ENCODE measurements at regions not wholly inside any gene's neighbourhood (a gene's known extent, or its start where the extent isn't known, plus 50 kb on each side); places are given as distances from the start of the nearest gene placed in this dataset.

DNA sequence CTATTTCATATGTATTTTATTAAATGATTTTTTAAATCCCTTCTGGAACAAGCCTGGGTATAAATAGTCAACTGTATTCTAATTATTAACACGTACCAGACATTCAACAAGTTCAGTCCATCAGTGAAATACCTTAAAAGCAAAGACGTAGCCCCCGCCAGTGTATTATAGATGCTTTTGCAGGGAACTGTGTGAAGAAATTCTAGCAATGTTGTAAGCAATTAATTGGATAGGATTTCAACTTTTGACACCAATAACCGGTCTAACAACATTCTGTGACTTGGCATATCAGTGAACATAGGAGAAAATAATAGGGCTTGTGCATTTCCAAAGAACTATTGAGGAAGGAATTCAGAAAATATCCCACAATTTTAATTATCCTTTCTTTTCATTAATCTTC, 67.2 kb upstream of the TGFBR2 start:
- Histone ChIP-seq H3K14ac (replicated peaks; ENCODE audit: low read depth, low read length) (no peak overlapping the region), H3K27ac (ENCODE audit: insufficient read depth, low read length) (0 out of 2 replicates have a peak overlapping the region, but pooled peaks have one; percentile 4), H3K4ac (ENCODE audit: low read depth, low read length) (peak overlapping the region; percentile 28; the same call in 1 of the 2 replicates), H2AK5ac (ENCODE audit: low read depth, low read length) (no peak overlapping the region), H2AFZ (replicated peaks; ENCODE audit: low read length, poor library complexity) (no peak overlapping the region), H3K36me3 (ENCODE audit: control insufficient read depth, insufficient read depth, low read length) (no peaks in the 10 kb centered on the region), H2BK20ac (ENCODE audit: low read depth, low read length) (peak overlapping the region; percentile 27; the same call in 1 of the 2 replicates), H3K4me1 (ENCODE audit: control insufficient read depth, insufficient read depth, low read length) (peaks cover 5% of the 10 kb centered on the region; the same call in 1 of the 2 replicates), H3K4me2 (ENCODE audit: low read depth, low read length) (no peak overlapping the region), H3K79me1 (ENCODE audit: low read depth in 1 of 2, low read length in 2 of 2) (no peaks in the 10 kb centered on the region), H2BK5ac (ENCODE audit: low read depth, low read length, poor library complexity, severe bottlenecking) (peak overlapping the region; percentile 77), H4K5ac (ENCODE audit: low read depth, low read length) (no peak overlapping the region; the same call in 1 of the 2 replicates), H3K4me3 (ENCODE audit: insufficient read depth, low read depth, low read length) (no peak overlapping the region), H3K18ac (ENCODE audit: low read depth, low read length) (peak overlapping the region; percentile 42; the same call in 1 of the 2 replicates), H4K20me1 (ENCODE audit: insufficient read depth, low read length) (no peaks in the 10 kb centered on the region), H3K56ac (ENCODE audit: extremely low read depth, insufficient read depth, low read length) (no peak overlapping the region), H3K27me3 (ENCODE audit: control insufficient read depth, insufficient read depth, low read length) (no peaks in the 10 kb centered on the region), H3K9ac (ENCODE audit: low read depth, low read length) (no peak overlapping the region), H3K9me3 (ENCODE audit: control insufficient read depth, insufficient read depth, low read length) (no peaks in the 10 kb centered on the region), H2BK15ac (ENCODE audit: low read depth, low read length) (no peak overlapping the region), H4K8ac (ENCODE audit: low read depth in 2 of 2, low read length in 2 of 2) (0 out of 4 replicates have a peak overlapping the region, but pooled peaks of 1 of the 2 experiments have one; percentile 60), H2BK120ac (ENCODE audit: low read depth, low read length) (peak overlapping the region; percentile 54; the same call in 1 of the 2 replicates), H4K91ac (ENCODE audit: insufficient read depth, low read depth, low read length) (no peak overlapping the region), H3K9me1 (ENCODE audit: insufficient read depth, low read length) (no peaks in the 10 kb centered on the region), H3K23ac (ENCODE audit: low read depth, low read length) (peak overlapping the region; percentile 10; the same call in 1 of the 2 replicates), H2AK9ac (replicated peaks; ENCODE audit: low read depth, low read length, poor library complexity) (no peak overlapping the region)
- WGBS, 2 experiments (ENCODE audit: extremely low coverage in 2 of 2, insufficient read length in 1 of 2): no CpG with 5 or more reads among the region's 4 CpGs
- dilution Hi-C loops (cut with HindIII; ENCODE audit: low sequenced_read_pairs, unreplicated experiment) (no loop called here), in situ Hi-C loops (cut with MboI; ENCODE audit: low sequenced_read_pairs) (no loop called here), intact Hi-C loops (cut with micrococcal nuclease) (no loop called here)
- DNase-seq (no peak), ATAC-seq (ENCODE audit: low read depth) (no peak)
- ChIA-PET POLR2A (ENCODE audit: unreplicated experiment) (no interaction called here), CTCF (interaction anchor here (0.7 kb wide), 1 partner anchor 11 kb away, joined by 3 read pairs; no protein-coding TSS in a partner anchor)
- no TSS peak for BruUV-seq (replicated peaks)
- TF ChIP-seq, protein P1, sequence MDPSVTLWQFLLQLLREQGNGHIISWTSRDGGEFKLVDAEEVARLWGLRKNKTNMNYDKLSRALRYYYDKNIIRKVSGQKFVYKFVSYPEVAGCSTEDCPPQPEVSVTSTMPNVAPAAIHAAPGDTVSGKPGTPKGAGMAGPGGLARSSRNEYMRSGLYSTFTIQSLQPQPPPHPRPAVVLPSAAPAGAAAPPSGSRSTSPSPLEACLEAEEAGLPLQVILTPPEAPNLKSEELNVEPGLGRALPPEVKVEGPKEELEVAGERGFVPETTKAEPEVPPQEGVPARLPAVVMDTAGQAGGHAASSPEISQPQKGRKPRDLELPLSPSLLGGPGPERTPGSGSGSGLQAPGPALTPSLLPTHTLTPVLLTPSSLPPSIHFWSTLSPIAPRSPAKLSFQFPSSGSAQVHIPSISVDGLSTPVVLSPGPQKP (IDR thresholded peaks at IDR 0.05; ENCODE audit: borderline replicate concordance, low read depth, low read length): no peak
- TF ChIP-seq RCOR1 (IDR thresholded peaks at IDR 0.05; ENCODE audit: insufficient replicate concordance, low read length): no peak
- TF ChIP-seq, protein P2, sequence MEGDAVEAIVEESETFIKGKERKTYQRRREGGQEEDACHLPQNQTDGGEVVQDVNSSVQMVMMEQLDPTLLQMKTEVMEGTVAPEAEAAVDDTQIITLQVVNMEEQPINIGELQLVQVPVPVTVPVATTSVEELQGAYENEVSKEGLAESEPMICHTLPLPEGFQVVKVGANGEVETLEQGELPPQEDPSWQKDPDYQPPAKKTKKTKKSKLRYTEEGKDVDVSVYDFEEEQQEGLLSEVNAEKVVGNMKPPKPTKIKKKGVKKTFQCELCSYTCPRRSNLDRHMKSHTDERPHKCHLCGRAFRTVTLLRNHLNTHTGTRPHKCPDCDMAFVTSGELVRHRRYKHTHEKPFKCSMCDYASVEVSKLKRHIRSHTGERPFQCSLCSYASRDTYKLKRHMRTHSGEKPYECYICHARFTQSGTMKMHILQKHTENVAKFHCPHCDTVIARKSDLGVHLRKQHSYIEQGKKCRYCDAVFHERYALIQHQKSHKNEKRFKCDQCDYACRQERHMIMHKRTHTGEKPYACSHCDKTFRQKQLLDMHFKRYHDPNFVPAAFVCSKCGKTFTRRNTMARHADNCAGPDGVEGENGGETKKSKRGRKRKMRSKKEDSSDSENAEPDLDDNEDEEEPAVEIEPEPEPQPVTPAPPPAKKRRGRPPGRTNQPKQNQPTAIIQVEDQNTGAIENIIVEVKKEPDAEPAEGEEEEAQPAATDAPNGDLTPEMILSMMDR (conservative IDR thresholded peaks at IDR 0.05; ENCODE audit: low read depth, low read length): no peak
- no peak for TF ChIP-seq FOS (IDR thresholded peaks at IDR 0.05; ENCODE audit: low read depth, low read length)
- no peak for TF ChIP-seq RFX5 (IDR thresholded peaks at IDR 0.05; ENCODE audit: low read depth, low read length)
- no peak for TF ChIP-seq CHD1 (IDR thresholded peaks at IDR 0.05; ENCODE audit: low read depth, low read length)
- no peak for TF ChIP-seq BHLHE40 (IDR thresholded peaks at IDR 0.05; ENCODE audit: low read depth, low read length)
- TF ChIP-seq MAFK (IDR thresholded peaks at IDR 0.05; ENCODE audit: low read depth, low read length): no peak
- no peak for TF ChIP-seq CEBPB (IDR thresholded peaks at IDR 0.05; ENCODE audit: low read depth, low read length)
- TF ChIP-seq SMC3 (IDR thresholded peaks at IDR 0.05; ENCODE audit: low read depth, low read length): no peak

Measured in IMR-90 (cell line).